GM23338 (cell line): ENCODE measurements at regions not wholly inside any gene's neighbourhood (a gene's known extent, or its start where the extent isn't known, plus 50 kb on each side); places are given as distances from the start of the nearest gene placed in this dataset.

Experiments
- ATAC-seq: fragments of 200-7000 bp; cut with Tn5 transposase; 3 replicates; pipeline ENCODE4 v1.9.1; 2020
- DNase-seq: peaks from one replicate; pipeline ENCODE4 v3.0.0-alpha.2; 2015; ENCODE audit warnings: low spot score
- H2AFZ ChIP-seq: fragments of 200-600 bp; sonication (generic); 2 replicates; pipeline ENCODE4 v1.8.0; 2016; ENCODE audit warnings: antibody characterized with exemption, mild to moderate bottlenecking, moderate library complexity
- H3F3A ChIP-seq: fragments of 200-600 bp; sonication (generic); replicated peaks from 2 replicates; pipeline ENCODE4 v1.8.0; 2017; ENCODE audit warnings: antibody characterized with exemption, mixed run types, low read depth
- H3K27ac ChIP-seq: fragments of 200-600 bp; sonication (generic); 2 replicates; pipeline ENCODE4 v1.6.1; 2016; ENCODE audit warnings: low read depth
- H3K27me3 ChIP-seq: fragments of 200-600 bp; sonication (generic); 2 replicates; pipeline ENCODE4 v1.8.0; 2016; ENCODE audit warnings: mild to moderate bottlenecking, mixed run types, moderate library complexity; ENCODE audit not compliant: insufficient read depth
- H3K36me3 ChIP-seq: fragments of 200-600 bp; sonication (generic); 2 replicates; pipeline ENCODE4 v1.8.0; 2016; ENCODE audit warnings: mild to moderate bottlenecking; ENCODE audit not compliant: insufficient read depth
- H3K4me1 ChIP-seq: fragments of 200-600 bp; sonication (generic); 2 replicates; pipeline ENCODE4 v1.8.0; 2016; ENCODE audit warnings: mild to moderate bottlenecking, moderate library complexity; ENCODE audit not compliant: insufficient read depth
- H3K4me2 ChIP-seq: fragments of 200-600 bp; sonication (generic); 2 replicates; pipeline ENCODE4 v1.7.1; 2017; ENCODE audit warnings: mixed run types
- H3K4me3 ChIP-seq: fragments of 200-600 bp; sonication (generic); 2 replicates; pipeline ENCODE4 v1.6.1; 2016; ENCODE audit warnings: mixed run types
- H3K79me2 ChIP-seq: fragments of 200-600 bp; sonication (generic); replicated peaks from 2 replicates; pipeline ENCODE4 v1.8.0; 2017; ENCODE audit warnings: mild to moderate bottlenecking; ENCODE audit not compliant: insufficient read depth
- H3K9me2 ChIP-seq: fragments of 200-600 bp; sonication (generic); 2 replicates; pipeline ENCODE4 v1.8.0; 2017; ENCODE audit not compliant: insufficient read depth
- H4K20me1 ChIP-seq: fragments of 200-600 bp; sonication (generic); replicated peaks from 2 replicates; pipeline ENCODE4 v1.8.0; 2017; ENCODE audit warnings: mild to moderate bottlenecking; ENCODE audit not compliant: insufficient read depth
- H3K27ac Mint-ChIP-seq: 2 replicates; pipeline ENCODE4 v1.8.0; 2020; ENCODE audit warnings: inconsistent platforms, mild to moderate bottlenecking, moderate library complexity, mixed read lengths
- H3K27me3 Mint-ChIP-seq: 3 replicates; pipeline ENCODE4 v1.8.0; 2022; ENCODE audit warnings: low read depth, mild to moderate bottlenecking, moderate library complexity, mixed read lengths, inconsistent platforms; ENCODE audit not compliant: insufficient read depth, poor library complexity
- H3K36me3 Mint-ChIP-seq: 3 replicates; pipeline ENCODE4 v1.8.0; 2021; ENCODE audit warnings: low read depth, mild to moderate bottlenecking, inconsistent platforms, moderate library complexity, mixed read lengths
- H3K4me1 Mint-ChIP-seq: 3 replicates; pipeline ENCODE4 v1.8.0; 2020; ENCODE audit warnings: mild to moderate bottlenecking, inconsistent platforms, mixed read lengths
- H3K4me3 Mint-ChIP-seq: 3 replicates; pipeline ENCODE4 v1.8.0; 2021; ENCODE audit warnings: moderate library complexity, mild to moderate bottlenecking, inconsistent platforms, mixed read lengths
- H3K9me3 Mint-ChIP-seq: 3 replicates; pipeline ENCODE4 v1.8.0; 2020; ENCODE audit warnings: moderate library complexity, mild to moderate bottlenecking, inconsistent platforms, mixed read lengths
- CREB1 ChIP-seq: fragments of 250-450 bp; sonication (Bioruptor Pico); IDR thresholded peaks from 2 replicates; pipeline ENCODE4 v1.5.0; 2020; ENCODE audit warnings: low read depth, mild to moderate bottlenecking, moderate library complexity
- ETS1 ChIP-seq: IDR thresholded peaks from 2 replicates; pipeline ENCODE4 v1.6.1; 2016; ENCODE audit warnings: antibody characterized with exemption
- EZH2 ChIP-seq: fragments of 200-600 bp; sonication (generic); IDR thresholded peaks from one replicate; pipeline ENCODE4 v1.8.0; 2017; ENCODE audit warnings: antibody characterized with exemption, mild to moderate bottlenecking, low read depth; ENCODE audit not compliant: unreplicated experiment
- EZH2phosphoT487 ChIP-seq: fragments of 200-600 bp; sonication (generic); IDR thresholded peaks from one replicate; pipeline ENCODE4 v1.8.1; 2018; ENCODE audit warnings: antibody characterized with exemption; ENCODE audit not compliant: unreplicated experiment
- JUNB ChIP-seq: IDR thresholded peaks from one replicate; pipeline ENCODE4 v1.6.1; 2016; ENCODE audit warnings: antibody characterized with exemption; ENCODE audit not compliant: unreplicated experiment
- NANOG ChIP-seq: IDR thresholded peaks from 2 replicates; pipeline ENCODE4 v1.6.1; 2016; ENCODE audit warnings: antibody characterized with exemption, borderline replicate concordance
- POLR2AphosphoS5 ChIP-seq: IDR thresholded peaks from 2 replicates; pipeline ENCODE4 v1.6.1; 2016; ENCODE audit warnings: antibody characterized with exemption, low read depth
- STAT1 ChIP-seq: IDR thresholded peaks from one replicate; pipeline ENCODE4 v1.6.1; 2016; ENCODE audit warnings: antibody characterized with exemption; ENCODE audit not compliant: unreplicated experiment
- ZNF114 ChIP-seq: fragments of 250-450 bp; sonication (Bioruptor Pico); IDR thresholded peaks from 2 replicates; pipeline ENCODE4 v1.5.0; 2020; ENCODE audit warnings: mild to moderate bottlenecking, moderate library complexity
- ZNF331 ChIP-seq: fragments of 250-450 bp; sonication (Bioruptor Pico); IDR thresholded peaks from 2 replicates; pipeline ENCODE4 v1.5.0; 2020; ENCODE audit warnings: low read depth, mild to moderate bottlenecking, moderate library complexity
- ZNF462 ChIP-seq: fragments of 250-450 bp; sonication (Bioruptor Pico); IDR thresholded peaks from 2 replicates; pipeline ENCODE4 v1.5.0; 2020; ENCODE audit warnings: mild to moderate bottlenecking, moderate library complexity

- TF ChIP-seq ZNF462 (CRISPR knock-in tag) (no peak), CREB1 (CRISPR knock-in tag) (no peak), ETS1 (no peak), EZH2phosphoT487 (no peak), STAT1 (no peak), NANOG (no peak), ZNF114 (CRISPR knock-in tag) (no peak), JUNB (no peak), EZH2 (no peak), ZNF331 (no peak)
Measured at GRCh38 chr10:118153287-118153686, 106.5 kb upstream of the RAB11FIP2 start (continued).

- Histone ChIP-seq H3K27me3 (no peaks in the 10 kb centered on the region), H2AFZ (no peak overlapping the region), H3F3A (no peaks in the 10 kb centered on the region), H3K79me2 (no peaks in the 10 kb centered on the region), H3K9me2 (no peaks in the 10 kb centered on the region), H3K4me2 (no peak overlapping the region), H3K4me3 (no peak overlapping the region), H4K20me1 (no peaks in the 10 kb centered on the region), H3K36me3 (no peaks in the 10 kb centered on the region), H3K27ac (no peak overlapping the region), H3K4me1 (no peaks in the 10 kb centered on the region)
- no peak overlapping the region for H3K27ac Mint-ChIP-seq
- H3K27me3 Mint-ChIP-seq: peaks cover 2% of the 10 kb centered on the region
- ATAC-seq (no peak), DNase-seq (no peak)
- peaks cover 2% of the 10 kb centered on the region; the same call in 1 of the 3 replicates for H3K4me1 Mint-ChIP-seq
- no peaks in the 10 kb centered on the region for H3K36me3 Mint-ChIP-seq
- peaks cover 2% of the 10 kb centered on the region; the same call in 1 of the 3 replicates for H3K9me3 Mint-ChIP-seq
- no peak overlapping the region for H3K4me3 Mint-ChIP-seq
- no peak for TF ChIP-seq ZNF114 (CRISPR knock-in tag)
- TF ChIP-seq ZNF462 (CRISPR knock-in tag): no peak
- TF ChIP-seq CREB1 (CRISPR knock-in tag): no peak
- TF ChIP-seq POLR2AphosphoS5: no peak
Measured at GRCh38 chr10:118151461-118151860, 104.7 kb upstream of the RAB11FIP2 start.
